ENCODE measurements at regions not wholly inside any gene's neighbourhood (a gene's known extent, or its start where the extent isn't known, plus 50 kb on each side); places are given as distances from the start of the nearest gene placed in this dataset.

DNA sequence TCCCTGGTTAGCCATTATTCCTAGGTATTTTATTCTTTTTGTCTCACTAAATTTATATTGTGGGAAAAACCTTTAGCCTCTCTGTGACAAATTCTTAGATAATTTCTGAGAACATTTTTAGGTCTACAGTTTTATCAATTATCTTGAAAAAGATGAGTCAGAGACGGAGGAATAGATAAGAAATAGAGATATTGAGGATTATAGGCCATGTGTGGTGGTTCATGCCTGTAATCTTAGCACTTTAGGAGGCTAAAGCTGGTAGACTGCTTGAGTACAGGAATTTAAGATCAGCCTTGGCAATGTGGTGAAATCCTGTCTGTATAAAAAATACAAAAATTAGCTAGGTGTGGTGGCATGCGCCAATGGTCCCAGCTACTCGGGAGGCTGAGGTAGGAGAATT is 960.2 kb downstream of the SQOR start:
- Histone ChIP-seq H4K20me1 (ENCODE audit: control insufficient read depth, insufficient read depth, low read depth, low read length) (no peaks in the 10 kb centered on the region), H3K36me3 (ENCODE audit: control insufficient read depth, low read length) (no peaks in the 10 kb centered on the region), H3K27ac (ENCODE audit: low read depth, low read length) (no peak overlapping the region), H3F3A (ENCODE audit: control insufficient read depth, insufficient read depth) (no peaks in the 10 kb centered on the region), H3K79me2 (ENCODE audit: control insufficient read depth, low read length) (no peaks in the 10 kb centered on the region), H3K4me2 (ENCODE audit: low read length) (no peak overlapping the region), H3K4me1 (ENCODE audit: control insufficient read depth, low read length) (no peaks in the 10 kb centered on the region), H3K9me3 (ENCODE audit: control insufficient read depth, insufficient read depth, low read length) (no peaks in the 10 kb centered on the region), H3K4me3 (ENCODE audit: low read length) (no peak overlapping the region), H3K9me2 (replicated peaks; ENCODE audit: control insufficient read depth, low read length) (no peaks in the 10 kb centered on the region), H3K27me3 (ENCODE audit: control insufficient read depth, low read length) (no peaks in the 10 kb centered on the region)
- TF ChIP-seq EZH2phosphoT487 (IDR thresholded peaks at IDR 0.05; ENCODE audit: borderline replicate concordance, low read length), result no peak
- TF ChIP-seq, protein P1, sequence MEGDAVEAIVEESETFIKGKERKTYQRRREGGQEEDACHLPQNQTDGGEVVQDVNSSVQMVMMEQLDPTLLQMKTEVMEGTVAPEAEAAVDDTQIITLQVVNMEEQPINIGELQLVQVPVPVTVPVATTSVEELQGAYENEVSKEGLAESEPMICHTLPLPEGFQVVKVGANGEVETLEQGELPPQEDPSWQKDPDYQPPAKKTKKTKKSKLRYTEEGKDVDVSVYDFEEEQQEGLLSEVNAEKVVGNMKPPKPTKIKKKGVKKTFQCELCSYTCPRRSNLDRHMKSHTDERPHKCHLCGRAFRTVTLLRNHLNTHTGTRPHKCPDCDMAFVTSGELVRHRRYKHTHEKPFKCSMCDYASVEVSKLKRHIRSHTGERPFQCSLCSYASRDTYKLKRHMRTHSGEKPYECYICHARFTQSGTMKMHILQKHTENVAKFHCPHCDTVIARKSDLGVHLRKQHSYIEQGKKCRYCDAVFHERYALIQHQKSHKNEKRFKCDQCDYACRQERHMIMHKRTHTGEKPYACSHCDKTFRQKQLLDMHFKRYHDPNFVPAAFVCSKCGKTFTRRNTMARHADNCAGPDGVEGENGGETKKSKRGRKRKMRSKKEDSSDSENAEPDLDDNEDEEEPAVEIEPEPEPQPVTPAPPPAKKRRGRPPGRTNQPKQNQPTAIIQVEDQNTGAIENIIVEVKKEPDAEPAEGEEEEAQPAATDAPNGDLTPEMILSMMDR (IDR thresholded peaks at IDR 0.05; ENCODE audit: low read depth, low read length, poor library complexity, severe bottlenecking), result no peak

- H3K9me3 ChIP-seq (ENCODE audit: control insufficient read depth, insufficient read depth, low read length), result no peaks in the 10 kb centered on the region
- TF ChIP-seq, protein P1 (IDR thresholded peaks at IDR 0.05; ENCODE audit: low read depth, low read length, poor library complexity, severe bottlenecking), result no peak
- no peak for TF ChIP-seq EZH2phosphoT487 (IDR thresholded peaks at IDR 0.05; ENCODE audit: borderline replicate concordance, low read length)
- H3K4me2 ChIP-seq (ENCODE audit: low read length), result no peak overlapping the region
- H3F3A ChIP-seq (ENCODE audit: control insufficient read depth, insufficient read depth), result no peaks in the 10 kb centered on the region
- H4K20me1 ChIP-seq (ENCODE audit: control insufficient read depth, insufficient read depth, low read depth, low read length), result no peaks in the 10 kb centered on the region
- no peaks in the 10 kb centered on the region for H3K36me3 ChIP-seq (ENCODE audit: control insufficient read depth, low read length)
- no peaks in the 10 kb centered on the region for H3K4me1 ChIP-seq (ENCODE audit: control insufficient read depth, low read length)
- no peaks in the 10 kb centered on the region for H3K9me2 ChIP-seq (replicated peaks; ENCODE audit: control insufficient read depth, low read length)
- H3K27me3 ChIP-seq (ENCODE audit: control insufficient read depth, low read length), result no peaks in the 10 kb centered on the region
- H3K27ac ChIP-seq (ENCODE audit: low read depth, low read length), result no peak overlapping the region
- H3K79me2 ChIP-seq (ENCODE audit: control insufficient read depth, low read length), result no peaks in the 10 kb centered on the region
- no peak overlapping the region for H3K4me3 ChIP-seq (ENCODE audit: low read length)
These were observed 972.2 kb downstream of the SQOR start for GRCh38 chr15:46607077-46607476.

- Histone ChIP-seq H3F3A (ENCODE audit: control insufficient read depth, insufficient read depth) (no peaks in the 10 kb centered on the region), H3K9me3 (ENCODE audit: control insufficient read depth, insufficient read depth, low read length) (no peaks in the 10 kb centered on the region), H3K4me1 (ENCODE audit: control insufficient read depth, low read length) (no peaks in the 10 kb centered on the region), H3K36me3 (ENCODE audit: control insufficient read depth, low read length) (no peaks in the 10 kb centered on the region), H3K27ac (ENCODE audit: low read depth, low read length) (no peak overlapping the region), H3K4me2 (ENCODE audit: low read length) (no peak overlapping the region), H3K4me3 (ENCODE audit: low read length) (no peak overlapping the region), H3K79me2 (ENCODE audit: control insufficient read depth, low read length) (no peaks in the 10 kb centered on the region), H4K20me1 (ENCODE audit: control insufficient read depth, insufficient read depth, low read depth, low read length) (no peaks in the 10 kb centered on the region), H3K27me3 (ENCODE audit: control insufficient read depth, low read length) (no peaks in the 10 kb centered on the region), H3K9me2 (replicated peaks; ENCODE audit: control insufficient read depth, low read length) (no peaks in the 10 kb centered on the region)
- TF ChIP-seq, protein P1 (IDR thresholded peaks at IDR 0.05; ENCODE audit: low read depth, low read length, poor library complexity, severe bottlenecking), result no peak
- no peak for TF ChIP-seq EZH2phosphoT487 (IDR thresholded peaks at IDR 0.05; ENCODE audit: borderline replicate concordance, low read length)
These were observed 981.2 kb downstream of the SQOR start for GRCh38 chr15:46616033-46616432.

DNA sequence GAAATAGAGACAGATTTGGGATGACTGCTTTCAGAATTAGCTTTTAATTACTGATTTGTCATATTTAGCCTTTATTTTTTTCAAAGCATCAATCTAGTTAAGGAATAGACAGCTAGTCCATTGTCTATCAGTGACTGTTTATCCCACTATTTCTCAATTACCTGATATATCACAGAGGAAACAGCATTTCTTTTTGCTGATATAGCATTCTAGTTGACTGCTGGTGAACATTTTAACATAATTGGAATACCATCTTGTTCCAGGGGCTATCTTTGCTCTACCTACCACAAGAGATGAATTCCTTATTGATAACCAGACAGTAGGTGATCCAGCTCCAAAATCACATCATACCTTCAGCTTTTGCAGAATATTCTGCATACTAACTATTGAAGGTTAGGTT is 982.7 kb downstream of the SQOR start:
- H3K9me3 ChIP-seq (ENCODE audit: control insufficient read depth, insufficient read depth, low read length), result no peaks in the 10 kb centered on the region
- no peaks in the 10 kb centered on the region for H3K36me3 ChIP-seq (ENCODE audit: control insufficient read depth, low read length)
- no peak overlapping the region for H3K4me3 ChIP-seq (ENCODE audit: low read length)
- H3F3A ChIP-seq (ENCODE audit: control insufficient read depth, insufficient read depth), result no peaks in the 10 kb centered on the region
- no peaks in the 10 kb centered on the region for H3K79me2 ChIP-seq (ENCODE audit: control insufficient read depth, low read length)
- no peaks in the 10 kb centered on the region for H3K27me3 ChIP-seq (ENCODE audit: control insufficient read depth, low read length)
- H3K4me2 ChIP-seq (ENCODE audit: low read length), result no peak overlapping the region
- H3K9me2 ChIP-seq (replicated peaks; ENCODE audit: control insufficient read depth, low read length), result no peaks in the 10 kb centered on the region
- H4K20me1 ChIP-seq (ENCODE audit: control insufficient read depth, insufficient read depth, low read depth, low read length), result no peaks in the 10 kb centered on the region
- no peaks in the 10 kb centered on the region for H3K4me1 ChIP-seq (ENCODE audit: control insufficient read depth, low read length)
- TF ChIP-seq, protein P1 (IDR thresholded peaks at IDR 0.05; ENCODE audit: low read depth, low read length, poor library complexity, severe bottlenecking), result no peak
- TF ChIP-seq EZH2phosphoT487 (IDR thresholded peaks at IDR 0.05; ENCODE audit: borderline replicate concordance, low read length), result no peak
- no peak overlapping the region for H3K27ac ChIP-seq (ENCODE audit: low read depth, low read length)
